GM23338 (cell line): ENCODE measurements at regions not wholly inside any gene's neighbourhood (a gene's known extent, or its start where the extent isn't known, plus 50 kb on each side); places are given as distances from the start of the nearest gene placed in this dataset.

Experiments
- ATAC-seq: fragments of 200-7000 bp; cut with Tn5 transposase; 3 replicates; pipeline ENCODE4 v1.9.1; 2020
- DNase-seq: peaks from one replicate; pipeline ENCODE4 v3.0.0-alpha.2; 2015; ENCODE audit warnings: low spot score
- H2AFZ ChIP-seq: fragments of 200-600 bp; sonication (generic); 2 replicates; pipeline ENCODE4 v1.8.0; 2016; ENCODE audit warnings: antibody characterized with exemption, mild to moderate bottlenecking, moderate library complexity
- H3F3A ChIP-seq: fragments of 200-600 bp; sonication (generic); replicated peaks from 2 replicates; pipeline ENCODE4 v1.8.0; 2017; ENCODE audit warnings: antibody characterized with exemption, mixed run types, low read depth
- H3K27ac ChIP-seq: fragments of 200-600 bp; sonication (generic); 2 replicates; pipeline ENCODE4 v1.6.1; 2016; ENCODE audit warnings: low read depth
- H3K27me3 ChIP-seq: fragments of 200-600 bp; sonication (generic); 2 replicates; pipeline ENCODE4 v1.8.0; 2016; ENCODE audit warnings: mild to moderate bottlenecking, mixed run types, moderate library complexity; ENCODE audit not compliant: insufficient read depth
- H3K36me3 ChIP-seq: fragments of 200-600 bp; sonication (generic); 2 replicates; pipeline ENCODE4 v1.8.0; 2016; ENCODE audit warnings: mild to moderate bottlenecking; ENCODE audit not compliant: insufficient read depth
- H3K4me1 ChIP-seq: fragments of 200-600 bp; sonication (generic); 2 replicates; pipeline ENCODE4 v1.8.0; 2016; ENCODE audit warnings: mild to moderate bottlenecking, moderate library complexity; ENCODE audit not compliant: insufficient read depth
- H3K4me2 ChIP-seq: fragments of 200-600 bp; sonication (generic); 2 replicates; pipeline ENCODE4 v1.7.1; 2017; ENCODE audit warnings: mixed run types
- H3K4me3 ChIP-seq: fragments of 200-600 bp; sonication (generic); 2 replicates; pipeline ENCODE4 v1.6.1; 2016; ENCODE audit warnings: mixed run types
- H3K79me2 ChIP-seq: fragments of 200-600 bp; sonication (generic); replicated peaks from 2 replicates; pipeline ENCODE4 v1.8.0; 2017; ENCODE audit warnings: mild to moderate bottlenecking; ENCODE audit not compliant: insufficient read depth
- H3K9me2 ChIP-seq: fragments of 200-600 bp; sonication (generic); 2 replicates; pipeline ENCODE4 v1.8.0; 2017; ENCODE audit not compliant: insufficient read depth
- H4K20me1 ChIP-seq: fragments of 200-600 bp; sonication (generic); replicated peaks from 2 replicates; pipeline ENCODE4 v1.8.0; 2017; ENCODE audit warnings: mild to moderate bottlenecking; ENCODE audit not compliant: insufficient read depth
- H3K27ac Mint-ChIP-seq: 2 replicates; pipeline ENCODE4 v1.8.0; 2020; ENCODE audit warnings: inconsistent platforms, mild to moderate bottlenecking, moderate library complexity, mixed read lengths
- H3K27me3 Mint-ChIP-seq: 3 replicates; pipeline ENCODE4 v1.8.0; 2022; ENCODE audit warnings: low read depth, mild to moderate bottlenecking, moderate library complexity, mixed read lengths, inconsistent platforms; ENCODE audit not compliant: insufficient read depth, poor library complexity
- H3K36me3 Mint-ChIP-seq: 3 replicates; pipeline ENCODE4 v1.8.0; 2021; ENCODE audit warnings: low read depth, mild to moderate bottlenecking, inconsistent platforms, moderate library complexity, mixed read lengths
- H3K4me1 Mint-ChIP-seq: 3 replicates; pipeline ENCODE4 v1.8.0; 2020; ENCODE audit warnings: mild to moderate bottlenecking, inconsistent platforms, mixed read lengths
- H3K4me3 Mint-ChIP-seq: 3 replicates; pipeline ENCODE4 v1.8.0; 2021; ENCODE audit warnings: moderate library complexity, mild to moderate bottlenecking, inconsistent platforms, mixed read lengths
- H3K9me3 Mint-ChIP-seq: 3 replicates; pipeline ENCODE4 v1.8.0; 2020; ENCODE audit warnings: moderate library complexity, mild to moderate bottlenecking, inconsistent platforms, mixed read lengths
- CREB1 ChIP-seq: fragments of 250-450 bp; sonication (Bioruptor Pico); IDR thresholded peaks from 2 replicates; pipeline ENCODE4 v1.5.0; 2020; ENCODE audit warnings: low read depth, mild to moderate bottlenecking, moderate library complexity
- EZH2phosphoT487 ChIP-seq: fragments of 200-600 bp; sonication (generic); IDR thresholded peaks from one replicate; pipeline ENCODE4 v1.8.1; 2018; ENCODE audit warnings: antibody characterized with exemption; ENCODE audit not compliant: unreplicated experiment
- JUNB ChIP-seq: IDR thresholded peaks from one replicate; pipeline ENCODE4 v1.6.1; 2016; ENCODE audit warnings: antibody characterized with exemption; ENCODE audit not compliant: unreplicated experiment
- NANOG ChIP-seq: IDR thresholded peaks from 2 replicates; pipeline ENCODE4 v1.6.1; 2016; ENCODE audit warnings: antibody characterized with exemption, borderline replicate concordance
- POLR2AphosphoS5 ChIP-seq: IDR thresholded peaks from 2 replicates; pipeline ENCODE4 v1.6.1; 2016; ENCODE audit warnings: antibody characterized with exemption, low read depth
- REST ChIP-seq: IDR thresholded peaks from one replicate; pipeline ENCODE4 v1.6.1; 2018; ENCODE audit warnings: antibody characterized with exemption; ENCODE audit not compliant: unreplicated experiment
- ZNF462 ChIP-seq: fragments of 250-450 bp; sonication (Bioruptor Pico); IDR thresholded peaks from 2 replicates; pipeline ENCODE4 v1.5.0; 2020; ENCODE audit warnings: mild to moderate bottlenecking, moderate library complexity

- Histone ChIP-seq H3K27me3 (no peaks in the 10 kb centered on the region), H3F3A (no peaks in the 10 kb centered on the region), H2AFZ (no peak overlapping the region), H3K4me2 (no peak overlapping the region), H3K27ac (no peak overlapping the region), H3K9me2 (no peaks in the 10 kb centered on the region), H3K4me1 (no peaks in the 10 kb centered on the region), H3K36me3 (no peaks in the 10 kb centered on the region), H3K79me2 (no peaks in the 10 kb centered on the region), H4K20me1 (no peaks in the 10 kb centered on the region), H3K4me3 (no peak overlapping the region)
- H3K4me3 Mint-ChIP-seq, result no peak overlapping the region
- no peaks in the 10 kb centered on the region for H3K4me1 Mint-ChIP-seq
- no peak for TF ChIP-seq REST
- no peak for TF ChIP-seq ZNF462 (CRISPR knock-in tag)
- no peak for TF ChIP-seq EZH2phosphoT487
- TF ChIP-seq JUNB, result no peak
- no peak for TF ChIP-seq POLR2AphosphoS5
- no peak for TF ChIP-seq NANOG
- TF ChIP-seq CREB1 (CRISPR knock-in tag), result no peak
- H3K9me3 Mint-ChIP-seq, result peaks cover 4% of the 10 kb centered on the region; the same call in 2 of the 3 replicates
- no peak overlapping the region for H3K27ac Mint-ChIP-seq
- H3K36me3 Mint-ChIP-seq, result no peaks in the 10 kb centered on the region
- ATAC-seq (no peak), DNase-seq (no peak)
- H3K27me3 Mint-ChIP-seq, result no peaks in the 10 kb centered on the region
These were observed 80.7 kb upstream of the ZNF280D start for GRCh38 chr15:56813995-56814394.
